ENCODE measurements at regions not wholly inside any gene's neighbourhood (a gene's known extent, or its start where the extent isn't known, plus 50 kb on each side); places are given as distances from the start of the nearest gene placed in this dataset.

- TF ChIP-seq, protein P1, sequence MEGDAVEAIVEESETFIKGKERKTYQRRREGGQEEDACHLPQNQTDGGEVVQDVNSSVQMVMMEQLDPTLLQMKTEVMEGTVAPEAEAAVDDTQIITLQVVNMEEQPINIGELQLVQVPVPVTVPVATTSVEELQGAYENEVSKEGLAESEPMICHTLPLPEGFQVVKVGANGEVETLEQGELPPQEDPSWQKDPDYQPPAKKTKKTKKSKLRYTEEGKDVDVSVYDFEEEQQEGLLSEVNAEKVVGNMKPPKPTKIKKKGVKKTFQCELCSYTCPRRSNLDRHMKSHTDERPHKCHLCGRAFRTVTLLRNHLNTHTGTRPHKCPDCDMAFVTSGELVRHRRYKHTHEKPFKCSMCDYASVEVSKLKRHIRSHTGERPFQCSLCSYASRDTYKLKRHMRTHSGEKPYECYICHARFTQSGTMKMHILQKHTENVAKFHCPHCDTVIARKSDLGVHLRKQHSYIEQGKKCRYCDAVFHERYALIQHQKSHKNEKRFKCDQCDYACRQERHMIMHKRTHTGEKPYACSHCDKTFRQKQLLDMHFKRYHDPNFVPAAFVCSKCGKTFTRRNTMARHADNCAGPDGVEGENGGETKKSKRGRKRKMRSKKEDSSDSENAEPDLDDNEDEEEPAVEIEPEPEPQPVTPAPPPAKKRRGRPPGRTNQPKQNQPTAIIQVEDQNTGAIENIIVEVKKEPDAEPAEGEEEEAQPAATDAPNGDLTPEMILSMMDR (IDR thresholded peaks at IDR 0.05; ENCODE audit: control extremely low read depth, extremely low read depth), result no peak
- no peak for DNase-seq
- H3K4me3 ChIP-seq, result no peak overlapping the region
- no peaks in the 10 kb centered on the region for H3K36me3 ChIP-seq (ENCODE audit: control insufficient read depth in 4 of 4, insufficient read depth in 4 of 4, low read length in 4 of 4)
- no peak overlapping the region for H3K27ac ChIP-seq (ENCODE audit: low read depth in 1 of 2, low read length in 1 of 2)
- peaks cover 0 to 5% (median 0%) of the 10 kb centered on the region in 4 donors for H3K9me3 ChIP-seq (ENCODE audit: control insufficient read depth in 4 of 4, insufficient read depth in 3 of 4, low read length in 3 of 4)
- H3K27me3 ChIP-seq (ENCODE audit: control insufficient read depth in 3 of 3, insufficient read depth in 3 of 3, low read length in 2 of 3), result no peaks in the 10 kb centered on the region
- no peak overlapping the region for H3K9ac ChIP-seq (ENCODE audit: insufficient read depth in 1 of 2, low read length in 2 of 2)
- 82 to 95% methylated on average over 2 of the region's 2 CpGs for WGBS, 2 donors
- no peak for ATAC-seq (ENCODE audit: insufficient read depth, low FRiP score)
- no peaks in the 10 kb centered on the region for H3K4me1 ChIP-seq (ENCODE audit: control insufficient read depth in 5 of 5, insufficient read depth in 5 of 5, low read length in 5 of 5)
Observed at GRCh38 chr5:89005990-89006389, 123.0 kb upstream of the MEF2C start.

- Histone ChIP-seq H3K27ac (ENCODE audit: low read depth in 1 of 2, low read length in 1 of 2) (no peak overlapping the region), H3K4me3 (no peak overlapping the region), H3K27me3 (ENCODE audit: control insufficient read depth in 3 of 3, insufficient read depth in 3 of 3, low read length in 2 of 3) (no peaks in the 10 kb centered on the region), H3K9ac (ENCODE audit: insufficient read depth in 1 of 2, low read length in 2 of 2) (no peak overlapping the region), H3K9me3 (ENCODE audit: control insufficient read depth in 4 of 4, insufficient read depth in 3 of 4, low read length in 3 of 4) (peaks cover 0 to 5% (median 0%) of the 10 kb centered on the region in 4 donors), H3K36me3 (ENCODE audit: control insufficient read depth in 4 of 4, insufficient read depth in 4 of 4, low read length in 4 of 4) (no peaks in the 10 kb centered on the region), H3K4me1 (ENCODE audit: control insufficient read depth in 5 of 5, insufficient read depth in 5 of 5, low read length in 5 of 5) (no peaks in the 10 kb centered on the region)
- DNase-seq, result no peak
- TF ChIP-seq, protein P1 (IDR thresholded peaks at IDR 0.05; ENCODE audit: control extremely low read depth, extremely low read depth), result no peak
- ATAC-seq (ENCODE audit: insufficient read depth, low FRiP score), result no peak
- 91 to 97% methylated on average over 3 of the region's 3 CpGs for WGBS, 2 donors
Observed at GRCh38 chr5:89004379-89004778, 121.4 kb upstream of the MEF2C start.

- DNase-seq (no peak), ATAC-seq (ENCODE audit: insufficient read depth, low FRiP score) (no peak)
- H3K9ac ChIP-seq (ENCODE audit: insufficient read depth in 1 of 2, low read length in 2 of 2), result no peak overlapping the region
- no peak overlapping the region for H3K4me3 ChIP-seq
- TF ChIP-seq, protein P1 (IDR thresholded peaks at IDR 0.05; ENCODE audit: control extremely low read depth, extremely low read depth), result no peak
- H3K9me3 ChIP-seq (ENCODE audit: control insufficient read depth in 4 of 4, insufficient read depth in 3 of 4, low read length in 3 of 4), result peaks cover 0 to 5% (median 0%) of the 10 kb centered on the region in 4 donors
- no peaks in the 10 kb centered on the region for H3K4me1 ChIP-seq (ENCODE audit: control insufficient read depth in 5 of 5, insufficient read depth in 5 of 5, low read length in 5 of 5)
- WGBS, 2 donors, result 98% methylated on average over 46 to 47 of the region's 47 CpGs
- H3K27me3 ChIP-seq (ENCODE audit: control insufficient read depth in 3 of 3, insufficient read depth in 3 of 3, low read length in 2 of 3), result no peaks in the 10 kb centered on the region
- no peak overlapping the region for H3K27ac ChIP-seq (ENCODE audit: low read depth in 1 of 2, low read length in 1 of 2)
- no peaks in the 10 kb centered on the region for H3K36me3 ChIP-seq (ENCODE audit: control insufficient read depth in 4 of 4, insufficient read depth in 4 of 4, low read length in 4 of 4)
Observed at GRCh38 chr5:89003563-89004036, 120.6 kb upstream of the MEF2C start.

- no peak for ATAC-seq (ENCODE audit: insufficient read depth, low FRiP score)
- no peak overlapping the region for H3K9ac ChIP-seq (ENCODE audit: insufficient read depth in 1 of 2, low read length in 2 of 2)
- TF ChIP-seq, protein P1 (IDR thresholded peaks at IDR 0.05; ENCODE audit: control extremely low read depth, extremely low read depth), result no peak
- H3K9me3 ChIP-seq (ENCODE audit: control insufficient read depth in 4 of 4, insufficient read depth in 3 of 4, low read length in 3 of 4), result peaks cover 0 to 5% (median 0%) of the 10 kb centered on the region in 4 donors
- H3K27me3 ChIP-seq (ENCODE audit: control insufficient read depth in 3 of 3, insufficient read depth in 3 of 3, low read length in 2 of 3), result no peaks in the 10 kb centered on the region
- H3K4me1 ChIP-seq (ENCODE audit: control insufficient read depth in 5 of 5, insufficient read depth in 5 of 5, low read length in 5 of 5), result peaks cover 0 to 4% (median 0%) of the 10 kb centered on the region in 5 donors
- no peak for DNase-seq
- no peaks in the 10 kb centered on the region for H3K36me3 ChIP-seq (ENCODE audit: control insufficient read depth in 4 of 4, insufficient read depth in 4 of 4, low read length in 4 of 4)
- H3K27ac ChIP-seq (ENCODE audit: low read depth in 1 of 2, low read length in 1 of 2), result no peak overlapping the region
- H3K4me3 ChIP-seq, result no peak overlapping the region
Observed at GRCh38 chr5:88999853-89000252, 116.9 kb upstream of the MEF2C start.

Measured in lung (tissue), 11 donors.